K562 (cell line): ENCODE measurements at regions not wholly inside any gene's neighbourhood (a gene's known extent, or its start where the extent isn't known, plus 50 kb on each side); places are given as distances from the start of the nearest gene placed in this dataset.

Experiments used
- ATAC-seq: fragments of 200-7000 bp; cut with Tn5 transposase; 3 replicates; pipeline ENCODE4 v1.9.1; 2020; ENCODE audit warnings: moderate library complexity
- BruUV-seq: library from RNA; stranded (reverse); fragments of 400-500 nt; replicated peaks from 2 replicates; lab custom pipeline; 2021; lab: Mats Ljungman, UMichigan
- CTCF ChIA-PET: fragments of 300-600 bp; formaldehyde crosslinking; extraction: SDS; loops from one replicate; lab custom pipeline; 2021; ENCODE audit warnings: low intra/inter-chr PET ratio; lab: Yijun Ruan, JAX
- POLR2A ChIA-PET: fragments of 300-600, 350-650 bp; sonication (Branson Sonifier 250); formaldehyde crosslinking; extraction: SDS; loops from one replicate; lab custom pipeline; 2021; ENCODE audit warnings: antibody characterized with exemption, inconsistent platforms; lab: Yijun Ruan, JAX
- DNase-seq, 4 experiments: peaks; one replicate each; pipeline versions ENCODE4 v3.0.0 to v3.0.0-alpha.2; 2011 to 2018; ENCODE audit warnings: low spot score in 3 of 4, mixed read lengths in 3 of 4; ENCODE audit errors: extremely low read depth in 1 of 4
- FAIRE-seq: peaks from 2 replicates; lab custom pipeline; 2011; peaks lifted over from hg19 to GRCh38; lab: Jason Lieb, UNC
- H2AFZ ChIP-seq: 2 replicates; pipeline ENCODE4 v1.6.0; 2011; ENCODE audit warnings: low read depth, low read length, control low read depth, inconsistent platforms
- H3K27ac ChIP-seq: fragments of 200-600 bp; 3 replicates; pipeline ENCODE4 v1.8.0; 2011; ENCODE audit warnings: low read depth, mild to moderate bottlenecking, control low read depth, inconsistent platforms, low read length, moderate library complexity, mixed read lengths; ENCODE audit errors: extremely low read depth
- H3K27me3 ChIP-seq, 2 experiments: fragments of 300-600 bp in 1 of 2; 2 replicates in 1 of 2; 3 replicates in 1 of 2; pipeline versions ENCODE4 v1.6.0 to v1.8.0; 2011; ENCODE audit warnings: inconsistent platforms in 2 of 2, low read length in 2 of 2, mild to moderate bottlenecking in 1 of 2, mixed read lengths in 1 of 2, moderate library complexity in 1 of 2; ENCODE audit not compliant: control insufficient read depth in 2 of 2, insufficient read depth in 2 of 2
- H3K36me3 ChIP-seq: fragments of 300-600 bp; 3 replicates; pipeline ENCODE4 v1.8.0; 2011; ENCODE audit warnings: mild to moderate bottlenecking, low read length, inconsistent platforms; ENCODE audit not compliant: control insufficient read depth, insufficient read depth
- H3K4me1 ChIP-seq, 2 experiments: fragments of 200-600 bp in 1 of 2; replicated peaks in 1 of 2; 2 replicates in 1 of 2; 3 replicates in 1 of 2; pipeline versions ENCODE4 v1.5.1 to v1.8.0; 2011; ENCODE audit warnings: inconsistent platforms in 2 of 2, low read length in 2 of 2, mild to moderate bottlenecking in 1 of 2, mixed read lengths in 1 of 2, moderate library complexity in 1 of 2; ENCODE audit not compliant: control insufficient read depth in 2 of 2, insufficient read depth in 2 of 2
- H3K4me2 ChIP-seq: 2 replicates; pipeline ENCODE4 v1.6.1; 2011; ENCODE audit warnings: low read length, control low read depth, inconsistent platforms, mixed read lengths; ENCODE audit not compliant: insufficient read depth
- H3K4me3 ChIP-seq: fragments of 200-600 bp; sonication (generic), shearing (Covaris generic); 2 replicates; pipeline ENCODE4 v1.5.1; 2016; ENCODE audit warnings: control low read depth, inconsistent platforms
- H3K79me2 ChIP-seq: fragments of 200-600 bp; 3 replicates; pipeline ENCODE4 v1.8.0; 2011; ENCODE audit warnings: low read length, inconsistent platforms; ENCODE audit not compliant: control insufficient read depth, insufficient read depth
- H3K9ac ChIP-seq, 2 experiments: 2 replicates each; pipeline versions ENCODE4 v1.6.0 to v1.6.1; 2011; ENCODE audit warnings: low read depth in 2 of 2, low read length in 2 of 2, control low read depth in 1 of 2, inconsistent platforms in 1 of 2, mild to moderate bottlenecking in 1 of 2, mixed read lengths in 1 of 2; ENCODE audit not compliant: insufficient read depth in 1 of 2
- H3K9me1 ChIP-seq: one replicate; pipeline ENCODE4 v1.6.0; 2011; ENCODE audit warnings: inconsistent platforms, mild to moderate bottlenecking, low read length, moderate library complexity; ENCODE audit not compliant: control insufficient read depth, insufficient read depth
- H3K9me3 ChIP-seq: replicated peaks from 2 replicates; pipeline ENCODE4 v1.5.1; 2011; ENCODE audit warnings: low read depth, low read length, inconsistent platforms; ENCODE audit not compliant: control insufficient read depth, insufficient read depth
- H4K20me1 ChIP-seq: replicated peaks from 2 replicates; pipeline ENCODE4 v1.6.1; 2011; ENCODE audit warnings: low read length, inconsistent platforms, mixed read lengths; ENCODE audit not compliant: control insufficient read depth, insufficient read depth
- BDP1 ChIP-seq: IDR thresholded peaks from 3 replicates; pipeline ENCODE4 v1.6.1; 2011; ENCODE audit not compliant: insufficient read length, insufficient read depth
- CTBP1 ChIP-seq: fragments of 450-650 bp; IDR thresholded peaks from 2 replicates; pipeline ENCODE4 v1.6.1; 2016; ENCODE audit warnings: borderline replicate concordance
- DDX20 ChIP-seq: fragments of 450-650 bp; IDR thresholded peaks from 2 replicates; pipeline ENCODE4 v1.6.1; 2016; ENCODE audit warnings: missing genetic modification characterization, low read depth, mild to moderate bottlenecking, missing compliant biosample characterization, moderate library complexity
- DNMT1 ChIP-seq: fragments of 450-650 bp; IDR thresholded peaks from 2 replicates; pipeline ENCODE4 v1.6.1; 2016; ENCODE audit warnings: antibody characterized with exemption, mild to moderate bottlenecking
- HINFP ChIP-seq: fragments of 450-650 bp; conservative IDR thresholded peaks from 2 replicates; pipeline ENCODE4 v1.6.1; 2016; ENCODE audit warnings: missing genetic modification characterization, low read depth, mild to moderate bottlenecking, control low read depth, missing compliant biosample characterization
- JUN ChIP-seq, 2 experiments: sonication (generic) in 1 of 2; formaldehyde crosslinking in 1 of 2; IDR thresholded peaks; 2 replicates each; pipeline versions ENCODE4 v1.6.1 to v1.8.0; 2012 to 2022; ENCODE audit warnings: borderline replicate concordance in 2 of 2, mild to moderate bottlenecking in 2 of 2, improper control_type of control experiment in 1 of 2, low read depth in 1 of 2, low read length in 1 of 2, missing genetic modification reagents in 1 of 2
- PTTG1 ChIP-seq: fragments of 450-650 bp; IDR thresholded peaks from 2 replicates; pipeline ENCODE4 v1.6.1; 2016; ENCODE audit warnings: low read depth, mild to moderate bottlenecking, missing genetic modification characterization, missing compliant biosample characterization
- RAD21 ChIP-seq, 2 experiments: fragments of 250-450 bp in 1 of 2; fragments of 450-650 bp in 1 of 2; sonication (Bioruptor Pico) in 1 of 2; formaldehyde crosslinking in 1 of 2; IDR thresholded peaks in 1 of 2; conservative IDR thresholded peaks in 1 of 2; 2 replicates each; pipeline versions ENCODE4 v1.4.0 to v1.8.0; 2020 to 2022; ENCODE audit warnings: mild to moderate bottlenecking in 2 of 2, moderate library complexity in 1 of 2
- RCOR1 ChIP-seq, 2 experiments: IDR thresholded peaks; 2 replicates each; pipeline ENCODE4 v1.6.1; 2012; ENCODE audit warnings: low read depth in 2 of 2, low read length in 2 of 2, borderline replicate concordance in 1 of 2, improper control_type of control experiment in 1 of 2
- SMC3 ChIP-seq: conservative IDR thresholded peaks from 2 replicates; pipeline ENCODE4 v1.6.1; 2011; ENCODE audit warnings: low read depth, low read length, improper control_type of control experiment; ENCODE audit not compliant: insufficient read depth
- SNIP1 ChIP-seq: fragments of 450-650 bp; IDR thresholded peaks from 2 replicates; pipeline ENCODE4 v1.7.1; 2017; ENCODE audit warnings: low read depth, mild to moderate bottlenecking
- SRSF1 ChIP-seq: fragments of 200-400 bp; formaldehyde crosslinking; IDR thresholded peaks from 2 replicates; pipeline ENCODE4 v1.6.1; 2017; ENCODE audit warnings: mild to moderate bottlenecking, low read depth, low read length, moderate library complexity
- ZNF3 ChIP-seq: fragments of 250-450 bp; sonication (Bioruptor Pico); IDR thresholded peaks from 2 replicates; pipeline ENCODE4 v1.5.0; 2021; ENCODE audit warnings: mild to moderate bottlenecking, moderate library complexity
- ZNF407 ChIP-seq: fragments of 450-650 bp; IDR thresholded peaks from 2 replicates; pipeline ENCODE4 v1.6.1; 2016; ENCODE audit warnings: low read depth
- in situ Hi-C: fragments of 300-500 bp; cut with MboI; formaldehyde crosslinking; loops from 4 replicates; pipeline ENCODE4 v1.15.0; 2018; ENCODE audit warnings: inconsistent platforms, mixed read lengths
- intact Hi-C: fragments of 100-400 bp; cut with micrococcal nuclease; formaldehyde crosslinking; loops from 2 replicates; pipeline ENCODE4 v1.14.2; 2022

GRCh38 chr9:17060450-17060849, 74.4 kb upstream of the CNTLN start:
- no peak overlapping the region for H2AFZ ChIP-seq
- ChIA-PET CTCF (no interaction called here), POLR2A (no interaction called here)
- no peak overlapping the region for H3K4me2 ChIP-seq
- H4K20me1 ChIP-seq: no peaks in the 10 kb centered on the region
- no peak for ATAC-seq
- no peaks in the 10 kb centered on the region for H3K79me2 ChIP-seq
- in situ Hi-C loops: no loop called here
- no peaks in the 10 kb centered on the region for H3K9me3 ChIP-seq
- no peak overlapping the region for H3K4me3 ChIP-seq
- intact Hi-C loops: no loop called here
- no peak for DNase-seq
- no peaks in the 10 kb centered on the region for H3K36me3 ChIP-seq
- H3K4me1 ChIP-seq: no peaks in the 10 kb centered on the region
- BruUV-seq: no TSS peak
- no peak overlapping the region for H3K27ac ChIP-seq
- H3K9me1 ChIP-seq: no peaks in the 10 kb centered on the region
- H3K9ac ChIP-seq: no peak overlapping the region
- no peaks in the 10 kb centered on the region for H3K27me3 ChIP-seq
- FAIRE-seq: no peak
- TF ChIP-seq HINFP (tag): no peak
- TF ChIP-seq RCOR1 (IDR thresholded peaks at IDR 0.05; ENCODE audit: borderline replicate concordance in 1 of 2, low read depth in 2 of 2, low read length in 2 of 2): no peak
- no peak for TF ChIP-seq ZNF407
- TF ChIP-seq DNMT1: no peak
- no peak for TF ChIP-seq RAD21 (CRISPR knock-in tag; conservative IDR thresholded peaks at IDR 0.05 in 1 of 2, IDR thresholded peaks at IDR 0.05 in 1 of 2)
- TF ChIP-seq SRSF1: no peak
- no peak for TF ChIP-seq SNIP1
- TF ChIP-seq CTBP1: no peak
- no peak for TF ChIP-seq BDP1
- TF ChIP-seq JUN (IDR thresholded peaks at IDR 0.05; ENCODE audit: borderline replicate concordance, low read depth, low read length): no peak
- TF ChIP-seq JUN (CRISPR knock-in tag; IDR thresholded peaks at IDR 0.05; ENCODE audit: borderline replicate concordance): no peak
- no peak for TF ChIP-seq SMC3
- TF ChIP-seq ZNF3 (CRISPR knock-in tag): no peak
- TF ChIP-seq DDX20: no peak
- TF ChIP-seq PTTG1 (tag): no peak
